ENCODE measurements at regions not wholly inside any gene's neighbourhood (a gene's known extent, or its start where the extent isn't known, plus 50 kb on each side); places are given as distances from the start of the nearest gene placed in this dataset.

DNA sequence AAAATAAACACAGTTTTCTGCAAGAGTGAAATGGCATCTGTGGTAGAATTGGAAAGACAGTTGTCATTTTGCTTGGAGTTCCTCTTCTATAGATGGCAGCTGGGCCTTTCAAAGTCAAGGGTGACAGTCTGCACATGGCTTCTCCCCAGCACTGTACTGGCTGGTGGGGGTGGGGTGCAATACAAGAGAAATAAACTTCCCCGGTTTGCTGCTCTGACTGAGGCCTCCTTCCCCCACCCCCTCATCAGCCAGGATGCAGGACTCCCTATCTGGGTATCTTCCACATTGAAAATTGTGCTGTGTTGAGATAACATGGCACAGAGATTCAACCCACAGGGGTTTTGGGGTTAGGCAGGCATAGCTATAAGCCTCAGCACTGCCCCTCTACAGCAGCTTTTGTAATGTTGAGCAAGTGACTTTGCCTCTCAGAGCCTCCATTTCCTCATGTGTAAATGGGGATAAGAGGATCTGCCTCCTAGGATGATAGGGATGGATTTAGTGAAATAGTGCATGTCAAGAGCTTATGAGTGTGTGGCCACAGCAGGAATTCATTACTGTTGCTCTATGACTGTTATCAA lies 85.8 kb upstream of the WDR11 start:
- Histone ChIP-seq H3K4me3 (replicated peaks in 1 of 3; ENCODE audit: insufficient read depth in 1 of 3, low read depth in 2 of 3, low read length in 3 of 3) (no peak overlapping the region), H3K27ac (ENCODE audit: extremely low read length, insufficient read depth, low read length) (no peak overlapping the region), H2AFZ (ENCODE audit: low read length) (no peak overlapping the region), H3K36me3 (replicated peaks in 1 of 2; ENCODE audit: control insufficient read depth in 1 of 2, insufficient read depth in 2 of 2, low read length in 2 of 2) (no peaks in the 10 kb centered on the region), H3K9ac (ENCODE audit: insufficient read depth, low read depth, low read length) (no peak overlapping the region), H4K20me1 (ENCODE audit: insufficient read depth, low read length) (no peaks in the 10 kb centered on the region), H3K79me2 (ENCODE audit: insufficient read depth, low read length) (no peaks in the 10 kb centered on the region), H3K27me3 (ENCODE audit: control insufficient read depth in 1 of 2, insufficient read depth in 2 of 2, low read length in 2 of 2) (peaks cover 0 to 6% of the 10 kb centered on the region in 2 experiments; a peak in 1 of 5 replicates), H3K4me2 (ENCODE audit: low read depth, low read length) (no peak overlapping the region), H3K4me1 (ENCODE audit: insufficient read depth, low read length) (no peaks in the 10 kb centered on the region), H3K9me3 (ENCODE audit: low read length) (no peaks in the 10 kb centered on the region)
- TF ChIP-seq EP300 (IDR thresholded peaks at IDR 0.05; ENCODE audit: low read depth in 2 of 2, low read length in 2 of 2) = no peak
- no peak for TF ChIP-seq EP300 (CRISPR knock-in tag; IDR thresholded peaks at IDR 0.05; ENCODE audit: borderline replicate concordance)
- TF ChIP-seq MTF1 (CRISPR knock-in tag; IDR thresholded peaks at IDR 0.05) = no peak
- TF ChIP-seq, protein P1, sequence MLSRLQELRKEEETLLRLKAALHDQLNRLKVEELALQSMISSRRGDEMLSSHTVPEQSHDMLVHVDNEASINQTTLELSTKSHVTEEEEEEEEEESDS (CRISPR knock-in tag; IDR thresholded peaks at IDR 0.05; ENCODE audit: borderline replicate concordance) = no peak
- no peak for TF ChIP-seq ZNF879 (CRISPR knock-in tag; IDR thresholded peaks at IDR 0.05)
- TF ChIP-seq, protein P2, sequence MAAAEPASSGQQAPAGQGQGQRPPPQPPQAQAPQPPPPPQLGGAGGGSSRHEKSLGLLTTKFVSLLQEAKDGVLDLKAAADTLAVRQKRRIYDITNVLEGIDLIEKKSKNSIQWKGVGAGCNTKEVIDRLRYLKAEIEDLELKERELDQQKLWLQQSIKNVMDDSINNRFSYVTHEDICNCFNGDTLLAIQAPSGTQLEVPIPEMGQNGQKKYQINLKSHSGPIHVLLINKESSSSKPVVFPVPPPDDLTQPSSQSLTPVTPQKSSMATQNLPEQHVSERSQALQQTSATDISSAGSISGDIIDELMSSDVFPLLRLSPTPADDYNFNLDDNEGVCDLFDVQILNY (CRISPR knock-in tag; conservative IDR thresholded peaks at IDR 0.05) = no peak
- TF ChIP-seq, protein P3, sequence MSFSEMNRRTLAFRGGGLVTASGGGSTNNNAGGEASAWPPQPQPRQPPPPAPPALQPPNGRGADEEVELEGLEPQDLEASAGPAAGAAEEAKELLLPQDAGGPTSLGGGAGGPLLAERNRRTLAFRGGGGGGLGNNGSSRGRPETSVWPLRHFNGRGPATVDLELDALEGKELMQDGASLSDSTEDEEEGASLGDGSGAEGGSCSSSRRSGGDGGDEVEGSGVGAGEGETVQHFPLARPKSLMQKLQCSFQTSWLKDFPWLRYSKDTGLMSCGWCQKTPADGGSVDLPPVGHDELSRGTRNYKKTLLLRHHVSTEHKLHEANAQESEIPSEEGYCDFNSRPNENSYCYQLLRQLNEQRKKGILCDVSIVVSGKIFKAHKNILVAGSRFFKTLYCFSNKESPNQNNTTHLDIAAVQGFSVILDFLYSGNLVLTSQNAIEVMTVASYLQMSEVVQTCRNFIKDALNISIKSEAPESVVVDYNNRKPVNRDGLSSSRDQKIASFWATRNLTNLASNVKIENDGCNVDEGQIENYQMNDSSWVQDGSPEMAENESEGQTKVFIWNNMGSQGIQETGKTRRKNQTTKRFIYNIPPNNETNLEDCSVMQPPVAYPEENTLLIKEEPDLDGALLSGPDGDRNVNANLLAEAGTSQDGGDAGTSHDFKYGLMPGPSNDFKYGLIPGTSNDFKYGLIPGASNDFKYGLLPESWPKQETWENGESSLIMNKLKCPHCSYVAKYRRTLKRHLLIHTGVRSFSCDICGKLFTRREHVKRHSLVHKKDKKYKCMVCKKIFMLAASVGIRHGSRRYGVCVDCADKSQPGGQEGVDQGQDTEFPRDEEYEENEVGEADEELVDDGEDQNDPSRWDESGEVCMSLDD (CRISPR knock-in tag; IDR thresholded peaks at IDR 0.05; ENCODE audit: borderline replicate concordance) = no peak
- no peak for TF ChIP-seq SUZ12 (IDR thresholded peaks at IDR 0.05; ENCODE audit: low read depth, low read length)
- no peak for TF ChIP-seq MAFG (CRISPR knock-in tag; IDR thresholded peaks at IDR 0.05)
- no peak for TF ChIP-seq GFI1 (CRISPR knock-in tag; IDR thresholded peaks at IDR 0.05; ENCODE audit: borderline replicate concordance)
- no peak for TF ChIP-seq ZNF101 (CRISPR knock-in tag; IDR thresholded peaks at IDR 0.05; ENCODE audit: borderline replicate concordance, low read depth)
- TF ChIP-seq ZNF746 (CRISPR knock-in tag; IDR thresholded peaks at IDR 0.05) = no peak
- TF ChIP-seq SSRP1 (CRISPR knock-in tag; IDR thresholded peaks at IDR 0.05) = no peak
- TF ChIP-seq ZBTB8A (CRISPR knock-in tag; IDR thresholded peaks at IDR 0.05; ENCODE audit: borderline replicate concordance, low read depth) = no peak
- no peak for TF ChIP-seq ZSCAN25 (CRISPR knock-in tag; IDR thresholded peaks at IDR 0.05)
- no peak for TF ChIP-seq ZBTB20 (CRISPR knock-in tag; IDR thresholded peaks at IDR 0.05; ENCODE audit: borderline replicate concordance, low read depth)
- no peak for TF ChIP-seq ZNF615 (CRISPR knock-in tag; IDR thresholded peaks at IDR 0.05; ENCODE audit: borderline replicate concordance)
- DNase-seq (ENCODE audit: low spot score) = no peak
- POLR2A ChIA-PET = no interaction called here
- WGBS (ENCODE audit: low lambda C conversion rate) = 0% methylated on average over 1 of the region's 1 CpG
- CTCF ChIA-PET (ENCODE audit: low intra/inter-chr PET ratio, low total read pairs) = no interaction called here
- in situ Hi-C loops (cut with HindIII; ENCODE audit: extremely low pct_ligation_motif_present, low pct_unique_long_range_greater_than_20kb) = no loop called here
- no peak for ATAC-seq
- intact Hi-C loops (cut with micrococcal nuclease; ENCODE audit: unreplicated experiment) = no loop called here
- no TSS peak for BruUV-seq (replicated peaks)
- FAIRE-seq = no peak
